GM23338 (cell line): ENCODE measurements at regions not wholly inside any gene's neighbourhood (a gene's known extent, or its start where the extent isn't known, plus 50 kb on each side); places are given as distances from the start of the nearest gene placed in this dataset.

Experiments used
- EZH2 ChIP-seq: fragments of 200-600 bp; sonication (generic); IDR thresholded peaks from one replicate; pipeline ENCODE4 v1.8.0; 2017; ENCODE audit warnings: antibody characterized with exemption, mild to moderate bottlenecking, low read depth; ENCODE audit not compliant: unreplicated experiment
- EZH2phosphoT487 ChIP-seq: fragments of 200-600 bp; sonication (generic); IDR thresholded peaks from one replicate; pipeline ENCODE4 v1.8.1; 2018; ENCODE audit warnings: antibody characterized with exemption; ENCODE audit not compliant: unreplicated experiment
- JUNB ChIP-seq: IDR thresholded peaks from one replicate; pipeline ENCODE4 v1.6.1; 2016; ENCODE audit warnings: antibody characterized with exemption; ENCODE audit not compliant: unreplicated experiment
- NANOG ChIP-seq: IDR thresholded peaks from 2 replicates; pipeline ENCODE4 v1.6.1; 2016; ENCODE audit warnings: antibody characterized with exemption, borderline replicate concordance
- POLR2AphosphoS5 ChIP-seq: IDR thresholded peaks from 2 replicates; pipeline ENCODE4 v1.6.1; 2016; ENCODE audit warnings: antibody characterized with exemption, low read depth
- STAT1 ChIP-seq: IDR thresholded peaks from one replicate; pipeline ENCODE4 v1.6.1; 2016; ENCODE audit warnings: antibody characterized with exemption; ENCODE audit not compliant: unreplicated experiment
- ZNF114 ChIP-seq: fragments of 250-450 bp; sonication (Bioruptor Pico); IDR thresholded peaks from 2 replicates; pipeline ENCODE4 v1.5.0; 2020; ENCODE audit warnings: mild to moderate bottlenecking, moderate library complexity
- TF ChIP-seq, protein P1 (sequence below), 2 experiments: fragments of 200-600 bp in 1 of 2; sonication (generic) in 1 of 2; conservative IDR thresholded peaks; 2 replicates each; pipeline versions ENCODE4 v1.5.1 to v1.6.1; 2016 to 2017; ENCODE audit warnings: antibody characterized with exemption in 2 of 2, low read depth in 2 of 2, mild to moderate bottlenecking in 2 of 2, moderate library complexity in 1 of 2
- TF ChIP-seq, protein P2 (sequence below): IDR thresholded peaks from 2 replicates; pipeline ENCODE4 v1.6.1; 2016; ENCODE audit warnings: antibody characterized with exemption
- TF ChIP-seq, protein P3 (sequence below): IDR thresholded peaks from one replicate; pipeline ENCODE4 v1.6.1; 2018; ENCODE audit warnings: antibody characterized with exemption; ENCODE audit not compliant: unreplicated experiment

DNA sequence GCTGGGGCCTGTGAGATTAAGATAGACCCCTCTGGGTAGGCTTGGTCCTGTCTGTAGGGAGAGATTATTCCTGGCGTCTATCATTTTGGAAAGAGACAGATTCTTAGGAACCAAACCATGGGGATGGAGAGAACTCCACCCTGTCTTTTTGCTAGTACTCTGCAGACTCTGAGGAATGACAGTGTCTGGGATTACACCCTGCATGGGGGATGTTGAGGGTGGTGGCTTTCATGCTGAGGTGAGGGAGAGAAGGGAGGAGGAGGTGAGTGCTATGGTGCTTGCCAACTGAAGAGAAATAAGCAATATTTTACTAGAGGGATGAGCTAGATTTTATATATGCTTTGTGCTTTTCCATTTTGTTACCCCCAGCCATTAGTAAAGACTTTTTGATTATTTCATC, 74.5 kb upstream of the PCDH8 start:
- TF ChIP-seq, protein P1, sequence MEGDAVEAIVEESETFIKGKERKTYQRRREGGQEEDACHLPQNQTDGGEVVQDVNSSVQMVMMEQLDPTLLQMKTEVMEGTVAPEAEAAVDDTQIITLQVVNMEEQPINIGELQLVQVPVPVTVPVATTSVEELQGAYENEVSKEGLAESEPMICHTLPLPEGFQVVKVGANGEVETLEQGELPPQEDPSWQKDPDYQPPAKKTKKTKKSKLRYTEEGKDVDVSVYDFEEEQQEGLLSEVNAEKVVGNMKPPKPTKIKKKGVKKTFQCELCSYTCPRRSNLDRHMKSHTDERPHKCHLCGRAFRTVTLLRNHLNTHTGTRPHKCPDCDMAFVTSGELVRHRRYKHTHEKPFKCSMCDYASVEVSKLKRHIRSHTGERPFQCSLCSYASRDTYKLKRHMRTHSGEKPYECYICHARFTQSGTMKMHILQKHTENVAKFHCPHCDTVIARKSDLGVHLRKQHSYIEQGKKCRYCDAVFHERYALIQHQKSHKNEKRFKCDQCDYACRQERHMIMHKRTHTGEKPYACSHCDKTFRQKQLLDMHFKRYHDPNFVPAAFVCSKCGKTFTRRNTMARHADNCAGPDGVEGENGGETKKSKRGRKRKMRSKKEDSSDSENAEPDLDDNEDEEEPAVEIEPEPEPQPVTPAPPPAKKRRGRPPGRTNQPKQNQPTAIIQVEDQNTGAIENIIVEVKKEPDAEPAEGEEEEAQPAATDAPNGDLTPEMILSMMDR (conservative IDR thresholded peaks at IDR 0.05; ENCODE audit: low read depth in 2 of 2): no peak
- TF ChIP-seq EZH2 (no peak), POLR2AphosphoS5 (no peak), EZH2phosphoT487 (no peak), JUNB (no peak), NANOG (no peak), STAT1 (no peak), ZNF114 (CRISPR knock-in tag) (no peak)
- TF ChIP-seq, protein P2, sequence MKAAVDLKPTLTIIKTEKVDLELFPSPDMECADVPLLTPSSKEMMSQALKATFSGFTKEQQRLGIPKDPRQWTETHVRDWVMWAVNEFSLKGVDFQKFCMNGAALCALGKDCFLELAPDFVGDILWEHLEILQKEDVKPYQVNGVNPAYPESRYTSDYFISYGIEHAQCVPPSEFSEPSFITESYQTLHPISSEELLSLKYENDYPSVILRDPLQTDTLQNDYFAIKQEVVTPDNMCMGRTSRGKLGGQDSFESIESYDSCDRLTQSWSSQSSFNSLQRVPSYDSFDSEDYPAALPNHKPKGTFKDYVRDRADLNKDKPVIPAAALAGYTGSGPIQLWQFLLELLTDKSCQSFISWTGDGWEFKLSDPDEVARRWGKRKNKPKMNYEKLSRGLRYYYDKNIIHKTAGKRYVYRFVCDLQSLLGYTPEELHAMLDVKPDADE: no peak
- TF ChIP-seq, protein P3, sequence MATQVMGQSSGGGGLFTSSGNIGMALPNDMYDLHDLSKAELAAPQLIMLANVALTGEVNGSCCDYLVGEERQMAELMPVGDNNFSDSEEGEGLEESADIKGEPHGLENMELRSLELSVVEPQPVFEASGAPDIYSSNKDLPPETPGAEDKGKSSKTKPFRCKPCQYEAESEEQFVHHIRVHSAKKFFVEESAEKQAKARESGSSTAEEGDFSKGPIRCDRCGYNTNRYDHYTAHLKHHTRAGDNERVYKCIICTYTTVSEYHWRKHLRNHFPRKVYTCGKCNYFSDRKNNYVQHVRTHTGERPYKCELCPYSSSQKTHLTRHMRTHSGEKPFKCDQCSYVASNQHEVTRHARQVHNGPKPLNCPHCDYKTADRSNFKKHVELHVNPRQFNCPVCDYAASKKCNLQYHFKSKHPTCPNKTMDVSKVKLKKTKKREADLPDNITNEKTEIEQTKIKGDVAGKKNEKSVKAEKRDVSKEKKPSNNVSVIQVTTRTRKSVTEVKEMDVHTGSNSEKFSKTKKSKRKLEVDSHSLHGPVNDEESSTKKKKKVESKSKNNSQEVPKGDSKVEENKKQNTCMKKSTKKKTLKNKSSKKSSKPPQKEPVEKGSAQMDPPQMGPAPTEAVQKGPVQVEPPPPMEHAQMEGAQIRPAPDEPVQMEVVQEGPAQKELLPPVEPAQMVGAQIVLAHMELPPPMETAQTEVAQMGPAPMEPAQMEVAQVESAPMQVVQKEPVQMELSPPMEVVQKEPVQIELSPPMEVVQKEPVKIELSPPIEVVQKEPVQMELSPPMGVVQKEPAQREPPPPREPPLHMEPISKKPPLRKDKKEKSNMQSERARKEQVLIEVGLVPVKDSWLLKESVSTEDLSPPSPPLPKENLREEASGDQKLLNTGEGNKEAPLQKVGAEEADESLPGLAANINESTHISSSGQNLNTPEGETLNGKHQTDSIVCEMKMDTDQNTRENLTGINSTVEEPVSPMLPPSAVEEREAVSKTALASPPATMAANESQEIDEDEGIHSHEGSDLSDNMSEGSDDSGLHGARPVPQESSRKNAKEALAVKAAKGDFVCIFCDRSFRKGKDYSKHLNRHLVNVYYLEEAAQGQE: no peak
